Fibroblast of lung (primary cell): ENCODE measurements at regions not wholly inside any gene's neighbourhood (a gene's known extent, or its start where the extent isn't known, plus 50 kb on each side); places are given as distances from the start of the nearest gene placed in this dataset.

Source experiments
- DNase-seq, 2 donors: peaks; one replicate each; pipeline versions ENCODE4 v3.0.0 to v3.0.0-alpha.2; 2010; ENCODE audit warnings: low read depth in 2 of 2
- H2AFZ ChIP-seq: 2 replicates; pipeline ENCODE4 v1.5.1; 2012; ENCODE audit warnings: low read length, control low read depth, inconsistent platforms
- H3K27ac ChIP-seq: 2 replicates; pipeline ENCODE4 v1.5.1; 2011; ENCODE audit warnings: low read length, control low read depth; ENCODE audit not compliant: insufficient read depth
- H3K27me3 ChIP-seq: 2 replicates; pipeline ENCODE4 v1.5.1; 2011; ENCODE audit warnings: mild to moderate bottlenecking, low read length; ENCODE audit not compliant: control insufficient read depth, insufficient read depth
- H3K36me3 ChIP-seq: 2 replicates; pipeline ENCODE4 v1.5.1; 2011; ENCODE audit warnings: low read length; ENCODE audit not compliant: control insufficient read depth, insufficient read depth
- H3K4me1 ChIP-seq: 2 replicates; pipeline ENCODE4 v1.5.1; 2011; ENCODE audit warnings: low read length; ENCODE audit not compliant: control insufficient read depth, insufficient read depth; ENCODE audit errors: extremely low read depth
- H3K4me2 ChIP-seq: 2 replicates; pipeline ENCODE4 v1.5.1; 2011; ENCODE audit warnings: low read length, control low read depth; ENCODE audit not compliant: insufficient read depth; ENCODE audit errors: extremely low read depth
- H3K4me3 ChIP-seq, 4 experiments: fragments of 200-600 bp in 1 of 4; sonication (generic) in 1 of 4; replicated peaks in 1 of 4; 2 replicates each; pipeline ENCODE4 v1.5.1; 2011 to 2016; ENCODE audit warnings: low read length in 4 of 4, low read depth in 3 of 4, mild to moderate bottlenecking in 3 of 4, control low read depth in 2 of 4, inconsistent platforms in 1 of 4, mixed read lengths in 1 of 4; ENCODE audit not compliant: insufficient read depth in 1 of 4; ENCODE audit errors: control extremely low read depth in 1 of 4
- H3K79me2 ChIP-seq: 2 replicates; pipeline ENCODE4 v1.5.1; 2012; ENCODE audit warnings: mild to moderate bottlenecking, low read length, inconsistent platforms; ENCODE audit not compliant: control insufficient read depth, insufficient read depth
- H3K9ac ChIP-seq: 2 replicates; pipeline ENCODE4 v1.5.1; 2011; ENCODE audit warnings: mild to moderate bottlenecking, low read length, control low read depth; ENCODE audit not compliant: insufficient read depth
- H3K9me3 ChIP-seq: 2 replicates; pipeline ENCODE4 v1.5.1; 2012; ENCODE audit warnings: low read depth, low read length; ENCODE audit not compliant: control insufficient read depth, insufficient read depth
- H4K20me1 ChIP-seq: 2 replicates; pipeline ENCODE4 v1.5.1; 2011; ENCODE audit warnings: low read length; ENCODE audit not compliant: control insufficient read depth, insufficient read depth; ENCODE audit errors: extremely low read depth
- CTCF ChIP-seq, 2 donors: IDR thresholded peaks in 1 of 2; conservative IDR thresholded peaks in 1 of 2; 1 replicate in 1 of 2; 2 replicates in 1 of 2; pipeline ENCODE4 v1.5.1; 2011 to 2012; ENCODE audit warnings: low read length in 2 of 2, control low read depth in 1 of 2, inconsistent platforms in 1 of 2, low read depth in 1 of 2, mild to moderate bottlenecking in 1 of 2
- EZH2 ChIP-seq: IDR thresholded peaks from 2 replicates; pipeline ENCODE4 v1.5.1; 2012; ENCODE audit warnings: low read length, control low read depth, mild to moderate bottlenecking; ENCODE audit errors: missing control alignments

GRCh38 chr2:175362331-175362730 is 180.8 kb upstream of the ATP5MC3 start:
- DNase-seq, result no peak
- Histone ChIP-seq H3K9ac (no peak overlapping the region), H3K79me2 (no peaks in the 10 kb centered on the region), H3K4me1 (no peaks in the 10 kb centered on the region), H3K27me3 (no peaks in the 10 kb centered on the region), H2AFZ (no peak overlapping the region), H3K27ac (no peak overlapping the region), H3K4me3 (no peak overlapping the region), H4K20me1 (no peaks in the 10 kb centered on the region), H3K9me3 (no peaks in the 10 kb centered on the region), H3K36me3 (no peaks in the 10 kb centered on the region), H3K4me2 (no peak overlapping the region)
- TF ChIP-seq EZH2, result no peak
- TF ChIP-seq CTCF (conservative IDR thresholded peaks at IDR 0.05 in 1 of 2, IDR thresholded peaks at IDR 0.05 in 1 of 2; ENCODE audit: low read depth in 1 of 2, low read length in 2 of 2), result no peak

GRCh38 chr2:175359710-175360109 is 178.2 kb upstream of the ATP5MC3 start:
- Histone ChIP-seq H3K27me3 (no peaks in the 10 kb centered on the region), H2AFZ (no peak overlapping the region), H3K9me3 (no peaks in the 10 kb centered on the region), H3K79me2 (no peaks in the 10 kb centered on the region), H3K4me1 (no peaks in the 10 kb centered on the region), H3K27ac (no peak overlapping the region), H3K4me3 (no peak overlapping the region), H4K20me1 (no peaks in the 10 kb centered on the region), H3K4me2 (no peak overlapping the region), H3K9ac (no peak overlapping the region), H3K36me3 (no peaks in the 10 kb centered on the region)
- DNase-seq, result no peak
- no peak for TF ChIP-seq EZH2
- TF ChIP-seq CTCF (conservative IDR thresholded peaks at IDR 0.05 in 1 of 2, IDR thresholded peaks at IDR 0.05 in 1 of 2; ENCODE audit: low read depth in 1 of 2, low read length in 2 of 2), result no peak

GRCh38 chr2:175356901-175357300 is 175.4 kb upstream of the ATP5MC3 start:
- no peaks in the 10 kb centered on the region for H3K4me1 ChIP-seq
- H2AFZ ChIP-seq, result no peak overlapping the region
- no peak overlapping the region for H3K27ac ChIP-seq
- H3K36me3 ChIP-seq, result no peaks in the 10 kb centered on the region
- no peak overlapping the region for H3K9ac ChIP-seq
- no peaks in the 10 kb centered on the region for H4K20me1 ChIP-seq
- TF ChIP-seq EZH2 (no peak), CTCF (conservative IDR thresholded peaks at IDR 0.05 in 1 of 2, IDR thresholded peaks at IDR 0.05 in 1 of 2; ENCODE audit: low read depth in 1 of 2, low read length in 2 of 2) (no peak)
- H3K27me3 ChIP-seq, result no peaks in the 10 kb centered on the region
- no peak for DNase-seq
- no peak overlapping the region for H3K4me2 ChIP-seq
- H3K4me3 ChIP-seq, result no peak overlapping the region
- no peaks in the 10 kb centered on the region for H3K79me2 ChIP-seq
- H3K9me3 ChIP-seq, result no peaks in the 10 kb centered on the region
